Central memory CD8-positive, alpha-beta T cell (primary cell): ENCODE measurements at regions not wholly inside any gene's neighbourhood (a gene's known extent, or its start where the extent isn't known, plus 50 kb on each side); places are given as distances from the start of the nearest gene placed in this dataset.

Source experiments
- ATAC-seq: fragments of 150-1000 bp; cut with Tn5 transposase; replicated peaks from 2 replicates; pipeline ENCODE4 v1.10.0; 2022; ENCODE audit warnings: mild to moderate bottlenecking, moderate FRiP score, moderate number of reproducible peaks; ENCODE audit not compliant: poor library complexity, severe bottlenecking; ENCODE audit errors: extremely low read depth
- DNase-seq, 2 donors: peaks; one replicate each; pipeline ENCODE4 v3.0.0; 2021; ENCODE audit warnings: low spot score in 2 of 2
- H3K27ac Mint-ChIP-seq: one replicate; pipeline ENCODE4 v1.8.0; 2022; ENCODE audit warnings: low read depth, mild to moderate bottlenecking, moderate library complexity, mixed read lengths
- H3K27me3 Mint-ChIP-seq: one replicate; pipeline ENCODE4 v1.8.0; 2022; ENCODE audit warnings: mixed read lengths
- H3K36me3 Mint-ChIP-seq: one replicate; pipeline ENCODE4 v1.8.0; 2022; ENCODE audit warnings: mild to moderate bottlenecking, moderate library complexity, mixed read lengths; ENCODE audit not compliant: insufficient read depth
- H3K4me1 Mint-ChIP-seq: one replicate; pipeline ENCODE4 v1.8.0; 2022; ENCODE audit warnings: mixed read lengths
- H3K4me3 Mint-ChIP-seq: one replicate; pipeline ENCODE4 v1.8.0; 2022; ENCODE audit warnings: mild to moderate bottlenecking, moderate library complexity, mixed read lengths
- H3K9me3 Mint-ChIP-seq: one replicate; pipeline ENCODE4 v1.8.0; 2022; ENCODE audit warnings: mixed read lengths

GRCh38 chr19:5216141-5216847 is 124.3 kb downstream of the PTPRS start:
- H3K27me3 Mint-ChIP-seq, result peaks cover 22% of the 10 kb centered on the region
- no peaks in the 10 kb centered on the region for H3K4me1 Mint-ChIP-seq
- H3K27ac Mint-ChIP-seq, result no peak overlapping the region
- ATAC-seq (no peak), DNase-seq (no peak)
- no peaks in the 10 kb centered on the region for H3K36me3 Mint-ChIP-seq
- H3K4me3 Mint-ChIP-seq, result no peak overlapping the region
- H3K9me3 Mint-ChIP-seq, result no peaks in the 10 kb centered on the region

- ATAC-seq (no peak), DNase-seq (no peak)
- H3K27ac Mint-ChIP-seq, result no peak overlapping the region
These were observed 125.2 kb downstream of the PTPRS start for GRCh38 chr19:5215431-5215830.

GRCh38 chr19:5214902-5215301 is 125.7 kb downstream of the PTPRS start:
- Mint-ChIP-seq H3K27me3 (peaks cover 17% of the 10 kb centered on the region), H3K36me3 (no peaks in the 10 kb centered on the region), H3K4me3 (no peak overlapping the region), H3K27ac (no peak overlapping the region), H3K9me3 (no peaks in the 10 kb centered on the region), H3K4me1 (no peaks in the 10 kb centered on the region)
- no peak for DNase-seq
- ATAC-seq, result no peak

More at GRCh38 chr19:5215431-5215830, 125.2 kb downstream of the PTPRS start:
- Mint-ChIP-seq H3K27me3 (peaks cover 22% of the 10 kb centered on the region), H3K36me3 (no peaks in the 10 kb centered on the region), H3K9me3 (no peaks in the 10 kb centered on the region), H3K4me3 (no peak overlapping the region), H3K4me1 (no peaks in the 10 kb centered on the region)

- DNase-seq (no peak), ATAC-seq (no peak)
- no peak overlapping the region for H3K4me3 Mint-ChIP-seq
- H3K9me3 Mint-ChIP-seq, result no peaks in the 10 kb centered on the region
- H3K36me3 Mint-ChIP-seq, result no peaks in the 10 kb centered on the region
- H3K4me1 Mint-ChIP-seq, result no peaks in the 10 kb centered on the region
- no peak overlapping the region for H3K27ac Mint-ChIP-seq
- peaks cover 12% of the 10 kb centered on the region for H3K27me3 Mint-ChIP-seq
These were observed 126.2 kb downstream of the PTPRS start for GRCh38 chr19:5214371-5214770.

- ATAC-seq (no peak), DNase-seq (no peak)
- no peaks in the 10 kb centered on the region for H3K36me3 Mint-ChIP-seq
- no peak overlapping the region for H3K27ac Mint-ChIP-seq
- no peaks in the 10 kb centered on the region for H3K9me3 Mint-ChIP-seq
- no peaks in the 10 kb centered on the region for H3K4me1 Mint-ChIP-seq
- H3K27me3 Mint-ChIP-seq, result peaks cover 7% of the 10 kb centered on the region
- H3K4me3 Mint-ChIP-seq, result no peak overlapping the region
These were observed 126.9 kb downstream of the PTPRS start for GRCh38 chr19:5213667-5214066.

GRCh38 chr19:5212101-5212500 is 128.5 kb downstream of the PTPRS start:
- no peak for DNase-seq
- ATAC-seq, result no peak
- Mint-ChIP-seq H3K4me1 (no peaks in the 10 kb centered on the region), H3K4me3 (no peak overlapping the region), H3K27me3 (peaks cover 7% of the 10 kb centered on the region), H3K9me3 (no peaks in the 10 kb centered on the region), H3K36me3 (no peaks in the 10 kb centered on the region), H3K27ac (no peak overlapping the region)

GRCh38 chr19:5211217-5211822 is 129.3 kb downstream of the PTPRS start:
- H3K4me3 Mint-ChIP-seq, result no peak overlapping the region
- H3K9me3 Mint-ChIP-seq, result no peaks in the 10 kb centered on the region
- H3K4me1 Mint-ChIP-seq, result no peaks in the 10 kb centered on the region
- peaks cover 1% of the 10 kb centered on the region for H3K36me3 Mint-ChIP-seq
- peaks cover 7% of the 10 kb centered on the region for H3K27me3 Mint-ChIP-seq
- ATAC-seq (no peak), DNase-seq (no peak)
- peak overlapping the region; percentile 29 for H3K27ac Mint-ChIP-seq

- H3K27ac Mint-ChIP-seq, result peak overlapping the region; percentile 29
- H3K4me1 Mint-ChIP-seq, result no peaks in the 10 kb centered on the region
- no peak overlapping the region for H3K4me3 Mint-ChIP-seq
- DNase-seq, result no peak
- H3K36me3 Mint-ChIP-seq, result peaks cover 1% of the 10 kb centered on the region
- no peaks in the 10 kb centered on the region for H3K9me3 Mint-ChIP-seq
- peaks cover 7% of the 10 kb centered on the region for H3K27me3 Mint-ChIP-seq
- no peak for ATAC-seq
These were observed 130.1 kb downstream of the PTPRS start for GRCh38 chr19:5210556-5210955.

- no peaks in the 10 kb centered on the region for H3K4me1 Mint-ChIP-seq
- ATAC-seq, result no peak
- no peaks in the 10 kb centered on the region for H3K9me3 Mint-ChIP-seq
- no peak for DNase-seq
- H3K27ac Mint-ChIP-seq, result no peak overlapping the region
- no peak overlapping the region for H3K4me3 Mint-ChIP-seq
- peaks cover 1% of the 10 kb centered on the region for H3K36me3 Mint-ChIP-seq
- H3K27me3 Mint-ChIP-seq, result peaks cover 7% of the 10 kb centered on the region
These were observed 132.8 kb downstream of the PTPRS start for GRCh38 chr19:5207806-5208205.

- Mint-ChIP-seq H3K4me1 (no peaks in the 10 kb centered on the region), H3K27ac (no peak overlapping the region), H3K4me3 (no peak overlapping the region), H3K27me3 (peaks cover 7% of the 10 kb centered on the region), H3K9me3 (peaks cover 3% of the 10 kb centered on the region), H3K36me3 (peaks cover 1% of the 10 kb centered on the region)
- DNase-seq, result no peak
- ATAC-seq, result no peak
These were observed 133.9 kb downstream of the PTPRS start for GRCh38 chr19:5206751-5207075.

- ATAC-seq, result no peak
- H3K27me3 Mint-ChIP-seq, result peaks cover 6% of the 10 kb centered on the region
These were observed 134.5 kb downstream of the PTPRS start for GRCh38 chr19:5205937-5206750.

GRCh38 chr19:5205381-5205780 is 135.2 kb downstream of the PTPRS start:
- Mint-ChIP-seq H3K4me1 (no peaks in the 10 kb centered on the region), H3K27me3 (no peaks in the 10 kb centered on the region), H3K4me3 (no peak overlapping the region), H3K9me3 (peaks cover 6% of the 10 kb centered on the region), H3K27ac (no peak overlapping the region), H3K36me3 (peaks cover 1% of the 10 kb centered on the region)
- ATAC-seq, result no peak
- DNase-seq, result no peak

More at GRCh38 chr19:5205937-5206750, 134.5 kb downstream of the PTPRS start:
- Mint-ChIP-seq H3K27ac (no peak overlapping the region), H3K4me1 (no peaks in the 10 kb centered on the region), H3K36me3 (peaks cover 1% of the 10 kb centered on the region), H3K4me3 (no peak overlapping the region), H3K9me3 (peaks cover 6% of the 10 kb centered on the region)
- no peak for DNase-seq

- H3K9me3 Mint-ChIP-seq, result peaks cover 6% of the 10 kb centered on the region
- DNase-seq, result no peak
- H3K4me3 Mint-ChIP-seq, result no peak overlapping the region
- no peak for ATAC-seq
- H3K36me3 Mint-ChIP-seq, result peaks cover 1% of the 10 kb centered on the region
- no peak overlapping the region for H3K27ac Mint-ChIP-seq
- no peaks in the 10 kb centered on the region for H3K4me1 Mint-ChIP-seq
- H3K27me3 Mint-ChIP-seq, result no peaks in the 10 kb centered on the region
These were observed 136.4 kb downstream of the PTPRS start for GRCh38 chr19:5204212-5204611.
